ENCODE measurements at regions not wholly inside any gene's neighbourhood (a gene's known extent, or its start where the extent isn't known, plus 50 kb on each side); places are given as distances from the start of the nearest gene placed in this dataset.

DNA sequence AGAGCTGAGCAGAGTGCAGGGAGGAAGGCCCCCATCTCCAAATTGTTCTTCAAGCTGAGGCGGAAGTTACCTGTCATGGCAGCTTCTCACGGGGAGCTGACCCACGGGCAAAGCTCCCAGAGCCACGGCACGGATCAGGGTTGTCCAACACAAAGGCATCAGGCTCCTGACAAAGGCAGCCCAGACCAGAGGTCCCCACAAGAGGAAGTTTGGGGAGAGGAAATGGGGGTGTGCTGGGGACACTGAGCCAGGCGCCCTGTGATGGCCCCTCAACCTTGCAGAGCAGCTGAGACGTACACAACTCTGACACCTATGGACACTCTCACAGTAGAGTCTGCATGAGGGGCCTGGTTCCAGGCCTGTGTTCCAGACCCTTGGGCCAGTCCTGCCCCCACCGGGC, 95.6 kb downstream of the CTTN start:
- TF ChIP-seq, protein P1, sequence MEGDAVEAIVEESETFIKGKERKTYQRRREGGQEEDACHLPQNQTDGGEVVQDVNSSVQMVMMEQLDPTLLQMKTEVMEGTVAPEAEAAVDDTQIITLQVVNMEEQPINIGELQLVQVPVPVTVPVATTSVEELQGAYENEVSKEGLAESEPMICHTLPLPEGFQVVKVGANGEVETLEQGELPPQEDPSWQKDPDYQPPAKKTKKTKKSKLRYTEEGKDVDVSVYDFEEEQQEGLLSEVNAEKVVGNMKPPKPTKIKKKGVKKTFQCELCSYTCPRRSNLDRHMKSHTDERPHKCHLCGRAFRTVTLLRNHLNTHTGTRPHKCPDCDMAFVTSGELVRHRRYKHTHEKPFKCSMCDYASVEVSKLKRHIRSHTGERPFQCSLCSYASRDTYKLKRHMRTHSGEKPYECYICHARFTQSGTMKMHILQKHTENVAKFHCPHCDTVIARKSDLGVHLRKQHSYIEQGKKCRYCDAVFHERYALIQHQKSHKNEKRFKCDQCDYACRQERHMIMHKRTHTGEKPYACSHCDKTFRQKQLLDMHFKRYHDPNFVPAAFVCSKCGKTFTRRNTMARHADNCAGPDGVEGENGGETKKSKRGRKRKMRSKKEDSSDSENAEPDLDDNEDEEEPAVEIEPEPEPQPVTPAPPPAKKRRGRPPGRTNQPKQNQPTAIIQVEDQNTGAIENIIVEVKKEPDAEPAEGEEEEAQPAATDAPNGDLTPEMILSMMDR (conservative IDR thresholded peaks at IDR 0.05 in 1 of 2, IDR thresholded peaks at IDR 0.05 in 1 of 2; ENCODE audit: low read depth in 1 of 2, low read length in 2 of 2) = no peak
- no peak for TF ChIP-seq EZH2 (IDR thresholded peaks at IDR 0.05; ENCODE audit: low read length, missing control alignments)
